ENCODE measurements at regions not wholly inside any gene's neighbourhood (a gene's known extent, or its start where the extent isn't known, plus 50 kb on each side); places are given as distances from the start of the nearest gene placed in this dataset.

GRCh38 chr7:153443032-153443701 lies 609.0 kb upstream of the DPP6 start:
- H3K4me3 ChIP-seq (ENCODE audit: low read depth in 1 of 2, low read length in 1 of 2) = no peak overlapping the region
- no peaks in the 10 kb centered on the region for H3K36me3 ChIP-seq
- H3K9me3 ChIP-seq = no peaks in the 10 kb centered on the region
- no peak for TF ChIP-seq CTCF (IDR thresholded peaks at IDR 0.05)
- H3K27me3 ChIP-seq = no peaks in the 10 kb centered on the region
- H3K4me1 ChIP-seq (ENCODE audit: control insufficient read depth in 1 of 2, insufficient read depth in 1 of 2, low read depth in 1 of 2, low read length in 1 of 2) = no peaks in the 10 kb centered on the region
- H3K27ac ChIP-seq = no peak overlapping the region

- Histone ChIP-seq H3K4me3 (ENCODE audit: low read depth in 1 of 2, low read length in 1 of 2) (no peak overlapping the region), H3K27me3 (no peaks in the 10 kb centered on the region), H3K36me3 (no peaks in the 10 kb centered on the region), H3K27ac (no peak overlapping the region), H3K4me1 (ENCODE audit: control insufficient read depth in 1 of 2, insufficient read depth in 1 of 2, low read depth in 1 of 2, low read length in 1 of 2) (no peaks in the 10 kb centered on the region), H3K9me3 (no peaks in the 10 kb centered on the region)
- TF ChIP-seq CTCF (IDR thresholded peaks at IDR 0.05) = no peak
Observed at GRCh38 chr7:153444641-153445040, 607.6 kb upstream of the DPP6 start.

GRCh38 chr7:153445641-153446040 lies 606.6 kb upstream of the DPP6 start:
- Histone ChIP-seq H3K4me1 (ENCODE audit: control insufficient read depth in 1 of 2, insufficient read depth in 1 of 2, low read depth in 1 of 2, low read length in 1 of 2) (no peaks in the 10 kb centered on the region), H3K36me3 (no peaks in the 10 kb centered on the region), H3K9me3 (no peaks in the 10 kb centered on the region), H3K27me3 (no peaks in the 10 kb centered on the region), H3K27ac (no peak overlapping the region), H3K4me3 (ENCODE audit: low read depth in 1 of 2, low read length in 1 of 2) (no peak overlapping the region)
- TF ChIP-seq CTCF (IDR thresholded peaks at IDR 0.05) = no peak

GRCh38 chr7:153446490-153446889 lies 605.7 kb upstream of the DPP6 start:
- Histone ChIP-seq H3K36me3 (no peaks in the 10 kb centered on the region), H3K4me3 (ENCODE audit: low read depth in 1 of 2, low read length in 1 of 2) (no peak overlapping the region), H3K9me3 (no peaks in the 10 kb centered on the region), H3K27ac (no peak overlapping the region), H3K4me1 (ENCODE audit: control insufficient read depth in 1 of 2, insufficient read depth in 1 of 2, low read depth in 1 of 2, low read length in 1 of 2) (no peaks in the 10 kb centered on the region), H3K27me3 (no peaks in the 10 kb centered on the region)
- TF ChIP-seq CTCF (IDR thresholded peaks at IDR 0.05) = no peak

- no peak for TF ChIP-seq CTCF (IDR thresholded peaks at IDR 0.05)
Observed at GRCh38 chr7:153447011-153447410, 605.2 kb upstream of the DPP6 start.

More at GRCh38 chr7:153447011-153447410, 605.2 kb upstream of the DPP6 start:
- no peaks in the 10 kb centered on the region for H3K27me3 ChIP-seq
- H3K27ac ChIP-seq = no peak overlapping the region
- H3K9me3 ChIP-seq = no peaks in the 10 kb centered on the region
- H3K4me1 ChIP-seq (ENCODE audit: control insufficient read depth in 1 of 2, insufficient read depth in 1 of 2, low read depth in 1 of 2, low read length in 1 of 2) = no peaks in the 10 kb centered on the region
- H3K4me3 ChIP-seq (ENCODE audit: low read depth in 1 of 2, low read length in 1 of 2) = no peak overlapping the region
- no peaks in the 10 kb centered on the region for H3K36me3 ChIP-seq

Measured in neutrophil (primary cell).